ENCODE measurements at regions not wholly inside any gene's neighbourhood (a gene's known extent, or its start where the extent isn't known, plus 50 kb on each side); places are given as distances from the start of the nearest gene placed in this dataset.

DNA sequence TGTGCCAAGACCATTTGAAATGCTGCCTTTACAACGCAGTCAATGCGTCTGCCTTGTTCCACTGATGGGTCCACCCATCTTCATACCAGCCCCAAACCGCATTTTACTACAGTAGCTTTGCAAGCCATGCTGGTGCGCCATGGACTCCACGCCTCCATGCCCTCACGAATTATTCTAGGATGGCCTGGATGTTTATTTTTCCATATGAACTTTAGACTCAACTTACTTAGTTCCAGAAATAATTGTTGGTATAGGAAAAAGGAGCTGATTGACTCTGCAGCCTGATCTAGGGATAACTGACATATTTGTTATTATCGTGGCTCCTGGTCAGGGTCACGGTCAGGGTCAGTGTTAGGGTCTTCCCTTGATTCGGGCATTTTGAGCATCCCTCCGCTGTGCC is 70.0 kb upstream of the ZNF469 start:
- TF ChIP-seq EZH2phosphoT487 (IDR thresholded peaks at IDR 0.05; ENCODE audit: insufficient read depth, low read depth) (no peak), EZH2 (IDR thresholded peaks at IDR 0.05; ENCODE audit: insufficient read depth, poor library complexity, severe bottlenecking) (no peak)

Measured in GM23248 (cell line).